Common myeloid progenitor, CD34-positive (primary cell): ENCODE measurements at regions not wholly inside any gene's neighbourhood (a gene's known extent, or its start where the extent isn't known, plus 50 kb on each side); places are given as distances from the start of the nearest gene placed in this dataset.
"Not testable (repeated sequence)": the region's sequence is repeated elsewhere in the genome, so short reads cannot be mapped to it uniquely, and the experiment has no call there.

Experiments
- CTCF ChIA-PET: fragments of 350-600 bp; sonication (Branson Sonifier 250); formaldehyde crosslinking; loops from one replicate; lab custom pipeline; 2021; ENCODE audit warnings: antibody characterized with exemption; lab: Charles Lee
- POLR2A ChIA-PET: fragments of 350-600 bp; sonication (Branson Sonifier 250); formaldehyde crosslinking; loops from one replicate; lab custom pipeline; 2021; ENCODE audit warnings: antibody characterized with exemption; lab: Charles Lee
- DNase-seq, 3 donors: peaks; one replicate each; pipeline versions ENCODE4 v3.0.0 to v3.0.0-alpha.2; 2013
- H3K27ac ChIP-seq, 2 experiments: 1 replicate in 1 of 2; 2 replicates in 1 of 2; pipeline ENCODE4 v1.7.0; 2013; ENCODE audit warnings: inconsistent platforms in 2 of 2, low read length in 2 of 2, mild to moderate bottlenecking in 2 of 2, low read depth in 1 of 2, moderate library complexity in 1 of 2; ENCODE audit not compliant: severe bottlenecking in 2 of 2, insufficient read depth in 1 of 2, poor library complexity in 1 of 2
- H3K27me3 ChIP-seq, 5 experiments: replicated peaks in 2 of 5; 1 replicate in 3 of 5; 2 replicates in 2 of 5; pipeline versions ENCODE4 v1.6.1 to v1.7.0; 2013; ENCODE audit warnings: low read length in 4 of 5, mild to moderate bottlenecking in 2 of 5, moderate library complexity in 2 of 5, inconsistent platforms in 1 of 5; ENCODE audit not compliant: insufficient read depth in 5 of 5, control insufficient read depth in 4 of 5
- H3K36me3 ChIP-seq, 4 experiments: 1 replicate in 2 of 4; 2 replicates in 2 of 4; pipeline versions ENCODE4 v1.6.1 to v1.7.0; 2013; ENCODE audit warnings: low read length in 3 of 4, control low read depth in 1 of 4, mild to moderate bottlenecking in 1 of 4; ENCODE audit not compliant: control insufficient read depth in 4 of 4, insufficient read depth in 4 of 4
- H3K4me1 ChIP-seq, 4 experiments: 1 replicate in 3 of 4; 2 replicates in 1 of 4; pipeline versions ENCODE4 v1.6.1 to v1.7.1; 2013; ENCODE audit warnings: low read length in 3 of 4, mild to moderate bottlenecking in 3 of 4, control low read depth in 1 of 4, inconsistent platforms in 1 of 4, moderate library complexity in 1 of 4; ENCODE audit not compliant: control insufficient read depth in 4 of 4, insufficient read depth in 4 of 4; ENCODE audit errors: control extremely low read depth in 1 of 4
- H3K4me3 ChIP-seq, 7 experiments: 1 replicate in 4 of 7; 2 replicates in 3 of 7; pipeline versions ENCODE4 v1.5.1 to v1.7.0; 2013; ENCODE audit warnings: mild to moderate bottlenecking in 7 of 7, low read length in 6 of 7, moderate library complexity in 6 of 7, inconsistent platforms in 2 of 7, low read depth in 2 of 7, control low read depth in 1 of 7; ENCODE audit not compliant: insufficient read depth in 4 of 7, control insufficient read depth in 1 of 7; ENCODE audit errors: extremely low read depth in 1 of 7
- H3K9me3 ChIP-seq, 5 experiments: 1 replicate in 4 of 5; 2 replicates in 1 of 5; pipeline versions ENCODE4 v1.6.1 to v1.7.1; 2013; ENCODE audit warnings: low read length in 4 of 5, mild to moderate bottlenecking in 2 of 5, inconsistent platforms in 1 of 5, low read depth in 1 of 5, moderate library complexity in 1 of 5; ENCODE audit not compliant: control insufficient read depth in 4 of 5, insufficient read depth in 2 of 5; ENCODE audit errors: control extremely low read depth in 1 of 5
- WGBS: methylation state at CpG from one replicate; pipeline ENCODE4 v1.1.5; 2013; ENCODE audit not compliant: insufficient coverage; 5-methylcytosine and 5-hydroxymethylcytosine counted together

GRCh38 chr2:234793212-234793785 is 158.5 kb upstream of the SH3BP4 start:
- DNase-seq, result no peak
- 97% methylated on average over 5 of the region's 8 CpGs for WGBS
- H3K4me1 ChIP-seq, result no peaks in the 10 kb centered on the region
- H3K9me3 ChIP-seq, result no peaks in the 10 kb centered on the region
- H3K36me3 ChIP-seq, result no peaks in the 10 kb centered on the region
- no peak overlapping the region for H3K4me3 ChIP-seq
- H3K27me3 ChIP-seq, result no peaks in the 10 kb centered on the region
- ChIA-PET CTCF (no interaction called here), POLR2A (no interaction called here)
- H3K27ac ChIP-seq, result no peak overlapping the region

GRCh38 chr2:234792621-234793022 is 159.2 kb upstream of the SH3BP4 start:
- no peak for DNase-seq
- H3K36me3 ChIP-seq, result no peaks in the 10 kb centered on the region
- ChIA-PET CTCF (no interaction called here), POLR2A (no interaction called here)
- 96% methylated on average over 18 of the region's 18 CpGs for WGBS
- H3K27ac ChIP-seq, result no peak overlapping the region
- no peaks in the 10 kb centered on the region for H3K9me3 ChIP-seq
- no peak overlapping the region for H3K4me3 ChIP-seq
- no peaks in the 10 kb centered on the region for H3K4me1 ChIP-seq
- no peaks in the 10 kb centered on the region for H3K27me3 ChIP-seq

GRCh38 chr2:234792096-234792495 is 159.7 kb upstream of the SH3BP4 start:
- DNase-seq, H3K4me3 ChIP-seq, CTCF ChIA-PET, H3K4me1 ChIP-seq, H3K36me3 ChIP-seq, H3K27me3 ChIP-seq, H3K27ac ChIP-seq, POLR2A ChIA-PET, H3K9me3 ChIP-seq: not testable (repeated sequence)
- WGBS, result 98% methylated on average over 6 of the region's 8 CpGs

GRCh38 chr2:234790380-234790779 is 161.4 kb upstream of the SH3BP4 start:
- POLR2A ChIA-PET, result no interaction called here
- 93% methylated on average over 6 of the region's 10 CpGs for WGBS
- CTCF ChIA-PET, result no interaction called here

GRCh38 chr2:234789556-234790325 is 162.1 kb upstream of the SH3BP4 start:
- H3K27me3 ChIP-seq, result no peaks in the 10 kb centered on the region
- peaks cover 0 to 13% (median 9%) of the 10 kb centered on the region in 4 experiments for H3K4me1 ChIP-seq
- no peak overlapping the region for H3K4me3 ChIP-seq
- H3K9me3 ChIP-seq, result no peaks in the 10 kb centered on the region
- POLR2A ChIA-PET, result no interaction called here
- no peaks in the 10 kb centered on the region for H3K36me3 ChIP-seq
- CTCF ChIA-PET, result no interaction called here
- H3K27ac ChIP-seq, result no peak overlapping the region
- WGBS, result 97% methylated on average over 6 of the region's 9 CpGs
- no peak for DNase-seq

More at GRCh38 chr2:234790380-234790779, 161.4 kb upstream of the SH3BP4 start:
- Histone ChIP-seq H3K9me3 (no peaks in the 10 kb centered on the region), H3K36me3 (no peaks in the 10 kb centered on the region), H3K4me3 (no peak overlapping the region), H3K27me3 (no peaks in the 10 kb centered on the region), H3K4me1 (peaks cover 0 to 13% (median 9%) of the 10 kb centered on the region in 4 experiments), H3K27ac (no peak overlapping the region)
- DNase-seq, result no peak

GRCh38 chr2:234788841-234789240 is 163.0 kb upstream of the SH3BP4 start:
- CTCF ChIA-PET, result no interaction called here
- no peak for DNase-seq
- no peak overlapping the region for H3K27ac ChIP-seq
- H3K9me3 ChIP-seq, result peaks cover 0 to 1% (median 0%) of the 10 kb centered on the region in 5 experiments
- H3K4me3 ChIP-seq, result no peak overlapping the region
- H3K36me3 ChIP-seq, result no peaks in the 10 kb centered on the region
- no CpG with 5 or more reads among the region's 4 CpGs for WGBS
- H3K4me1 ChIP-seq, result peaks cover 0 to 13% (median 9%) of the 10 kb centered on the region in 4 experiments
- H3K27me3 ChIP-seq, result no peaks in the 10 kb centered on the region
- POLR2A ChIA-PET, result no interaction called here

GRCh38 chr2:234788381-234788780 is 163.4 kb upstream of the SH3BP4 start:
- no peaks in the 10 kb centered on the region for H3K36me3 ChIP-seq
- H3K27ac ChIP-seq, result no peak overlapping the region
- no peaks in the 10 kb centered on the region for H3K27me3 ChIP-seq
- no peak overlapping the region for H3K4me3 ChIP-seq
- DNase-seq, result no peak
- WGBS, result 100% methylated on average over 3 of the region's 5 CpGs
- CTCF ChIA-PET, result no interaction called here
- peaks cover 0 to 13% (median 9%) of the 10 kb centered on the region in 4 experiments for H3K4me1 ChIP-seq
- peaks cover 0 to 5% (median 0%) of the 10 kb centered on the region in 5 experiments for H3K9me3 ChIP-seq
- POLR2A ChIA-PET, result no interaction called here
